ENCODE measurements at regions not wholly inside any gene's neighbourhood (a gene's known extent, or its start where the extent isn't known, plus 50 kb on each side); places are given as distances from the start of the nearest gene placed in this dataset.

- Histone ChIP-seq H3K36me3 (ENCODE audit: low read depth, missing control alignments) (no peaks in the 10 kb centered on the region), H3K9me3 (no peaks in the 10 kb centered on the region), H3K4me1 (no peaks in the 10 kb centered on the region), H3K27me3 (no peaks in the 10 kb centered on the region), H3K4me3 (no peak overlapping the region), H3K27ac (no peak overlapping the region)
- WGBS, 2 donors: 54 to 65% methylated on average over 35 of the region's 36 CpGs
- intact Hi-C loops (cut with DNase I; ENCODE audit: low total_unique reads): no loop called here
- no peak for DNase-seq
- TF ChIP-seq POLR2A (IDR thresholded peaks at IDR 0.05): no peak
- TF ChIP-seq CTCF (IDR thresholded peaks at IDR 0.05): no peak
Measured at GRCh38 chr10:131402771-131403650, 91.5 kb upstream of the TCERG1L start.

GRCh38 chr10:131403936-131404335, 92.4 kb upstream of the TCERG1L start:
- no peak for DNase-seq
- WGBS, 2 donors: 72 to 82% methylated on average over 7 of the region's 7 CpGs
- H3K27me3 ChIP-seq: no peaks in the 10 kb centered on the region
- no peaks in the 10 kb centered on the region for H3K9me3 ChIP-seq
- no peak overlapping the region for H3K27ac ChIP-seq
- intact Hi-C loops (cut with DNase I; ENCODE audit: low total_unique reads): no loop called here
- no peak overlapping the region for H3K4me3 ChIP-seq
- no peaks in the 10 kb centered on the region for H3K4me1 ChIP-seq
- TF ChIP-seq POLR2A (IDR thresholded peaks at IDR 0.05) (no peak), CTCF (IDR thresholded peaks at IDR 0.05) (no peak)
- H3K36me3 ChIP-seq (ENCODE audit: low read depth, missing control alignments): no peaks in the 10 kb centered on the region

DNA sequence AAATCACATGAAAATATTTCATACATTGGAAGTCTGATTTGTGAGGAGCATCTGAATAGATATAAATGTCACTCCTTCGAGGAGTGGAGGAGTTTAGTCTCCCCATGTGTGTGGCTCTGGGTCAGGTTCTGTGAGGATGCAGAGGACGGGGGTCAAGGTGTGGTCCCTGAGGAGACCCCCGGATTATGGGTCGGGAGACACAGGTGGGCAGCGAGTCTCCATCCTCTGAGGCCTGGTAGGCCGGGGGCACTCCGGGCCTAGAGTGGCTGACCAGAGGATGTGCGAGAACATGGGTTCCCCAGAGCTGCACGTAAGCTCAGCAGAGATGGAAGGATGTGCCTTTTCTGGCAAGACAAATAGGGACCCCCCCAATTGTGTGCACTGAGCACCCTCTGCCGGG, 93.4 kb upstream of the TCERG1L start:
- intact Hi-C loops (cut with DNase I; ENCODE audit: low total_unique reads): no loop called here
- DNase-seq: no peak

GRCh38 chr10:131406676-131407392, 95.3 kb upstream of the TCERG1L start:
- no peak overlapping the region for H3K27ac ChIP-seq
- no peaks in the 10 kb centered on the region for H3K27me3 ChIP-seq
- H3K4me3 ChIP-seq: no peak overlapping the region
- no peaks in the 10 kb centered on the region for H3K36me3 ChIP-seq (ENCODE audit: low read depth, missing control alignments)
- 84 to 88% methylated on average over 11 to 17 of the region's 17 CpGs for WGBS, 2 donors
- no peak for DNase-seq
- intact Hi-C loops (cut with DNase I; ENCODE audit: low total_unique reads): no loop called here
- TF ChIP-seq CTCF (IDR thresholded peaks at IDR 0.05): no peak
- no peak for TF ChIP-seq POLR2A (IDR thresholded peaks at IDR 0.05)
- no peaks in the 10 kb centered on the region for H3K4me1 ChIP-seq
- H3K9me3 ChIP-seq: no peaks in the 10 kb centered on the region

More for the DNA sequence above, 93.4 kb upstream of the TCERG1L start:
- Histone ChIP-seq H3K4me3 (no peak overlapping the region), H3K27ac (no peak overlapping the region), H3K4me1 (no peaks in the 10 kb centered on the region), H3K36me3 (ENCODE audit: low read depth, missing control alignments) (no peaks in the 10 kb centered on the region), H3K27me3 (no peaks in the 10 kb centered on the region), H3K9me3 (no peaks in the 10 kb centered on the region)
- no peak for TF ChIP-seq POLR2A (IDR thresholded peaks at IDR 0.05)
- TF ChIP-seq CTCF (IDR thresholded peaks at IDR 0.05): no peak
- 90 to 94% methylated on average over 10 of the region's 10 CpGs for WGBS, 2 donors

All from testis (tissue), 2 donors.